Testis (tissue), 2 donors: ENCODE measurements at regions not wholly inside any gene's neighbourhood (a gene's known extent, or its start where the extent isn't known, plus 50 kb on each side); places are given as distances from the start of the nearest gene placed in this dataset.

Experiments
- DNase-seq: peaks from one replicate; pipeline ENCODE4 v3.0.0-alpha.2; 2019
- H3K27ac ChIP-seq, 2 donors: fragments of 200-600 bp; sonication (generic); one replicate each; pipeline ENCODE4 v1.5.1; 2019
- H3K27me3 ChIP-seq: fragments of 200-600 bp; sonication (generic); one replicate; pipeline ENCODE4 v1.5.1; 2019
- H3K36me3 ChIP-seq: fragments of 200-600 bp; sonication (generic); one replicate; pipeline ENCODE4 v1.5.1; 2017; ENCODE audit warnings: low read depth; ENCODE audit errors: missing control alignments
- H3K4me1 ChIP-seq: fragments of 200-600 bp; sonication (generic); one replicate; pipeline ENCODE4 v1.5.1; 2019
- H3K4me3 ChIP-seq, 2 donors: fragments of 200-600 bp; sonication (generic); one replicate each; pipeline ENCODE4 v1.5.1; 2017 to 2019
- H3K9me3 ChIP-seq: fragments of 200-600 bp; sonication (generic); one replicate; pipeline ENCODE4 v1.5.1; 2017
- CTCF ChIP-seq, 3 experiments: fragments of 450-650 bp in 2 of 3; fragments of 200-600 bp in 1 of 3; sonication (generic) in 1 of 3; IDR thresholded peaks; one replicate each; pipeline ENCODE4 v1.5.1; 2016 to 2019; ENCODE audit warnings: antibody characterized with exemption in 3 of 3, mild to moderate bottlenecking in 2 of 3, moderate library complexity in 1 of 3
- POLR2A ChIP-seq: fragments of 450-650 bp; IDR thresholded peaks from one replicate; pipeline ENCODE4 v1.6.1; 2017; ENCODE audit warnings: antibody characterized with exemption, mild to moderate bottlenecking, moderate library complexity
- WGBS, 2 donors: methylation state at CpG; one replicate each; pipeline ENCODE4 v1.1.5; 2018; 5-methylcytosine and 5-hydroxymethylcytosine counted together
- intact Hi-C: fragments of 100-400 bp; cut with DNase I; formaldehyde crosslinking; loops from one replicate; pipeline ENCODE4 v1.15.1; 2023; ENCODE audit warnings: low total_unique reads

- H3K9me3 ChIP-seq = no peaks in the 10 kb centered on the region
- 74 to 88% methylated on average over 3 of the region's 3 CpGs for WGBS, 2 donors
These were observed 153.1 kb upstream of the COL8A1 start for GRCh38 chr3:99485286-99485685.

DNA sequence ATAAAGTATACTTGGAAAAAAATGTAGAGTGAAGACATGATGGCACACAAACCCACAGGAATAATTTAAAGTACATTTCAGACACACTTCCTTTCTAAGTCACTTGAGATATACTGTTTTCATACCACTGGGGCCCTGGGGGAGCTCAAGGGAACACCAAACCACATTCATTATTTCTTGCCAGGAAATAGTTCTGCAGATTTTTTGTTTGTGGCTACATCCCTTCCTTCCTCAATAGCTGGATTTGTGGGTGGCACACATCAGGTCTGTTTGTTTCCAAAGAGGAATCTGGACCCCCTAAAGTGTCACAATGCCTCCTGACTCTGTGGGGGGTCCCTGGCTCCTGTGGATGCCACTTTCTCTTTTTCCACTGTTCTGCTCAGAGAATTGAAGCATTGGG lies 153.5 kb upstream of the COL8A1 start:
- DNase-seq = no peak
- H3K36me3 ChIP-seq = no peaks in the 10 kb centered on the region
- H3K27me3 ChIP-seq = no peaks in the 10 kb centered on the region
- no peak overlapping the region for H3K27ac ChIP-seq
- no peaks in the 10 kb centered on the region for H3K9me3 ChIP-seq
- no peaks in the 10 kb centered on the region for H3K4me1 ChIP-seq
- no peak overlapping the region for H3K4me3 ChIP-seq
- intact Hi-C loops = no loop called here
- TF ChIP-seq POLR2A = no peak
- TF ChIP-seq CTCF (IDR thresholded peaks at IDR 0.05) = no peak

More at GRCh38 chr3:99485286-99485685, 153.1 kb upstream of the COL8A1 start:
- TF ChIP-seq CTCF (IDR thresholded peaks at IDR 0.05) = no peak
- no peak for TF ChIP-seq POLR2A
- H3K27me3 ChIP-seq = no peaks in the 10 kb centered on the region
- no peaks in the 10 kb centered on the region for H3K4me1 ChIP-seq
- H3K36me3 ChIP-seq = no peaks in the 10 kb centered on the region
- intact Hi-C loops = no loop called here
- no peak for DNase-seq
- H3K27ac ChIP-seq = no peak overlapping the region
- no peak overlapping the region for H3K4me3 ChIP-seq

DNA sequence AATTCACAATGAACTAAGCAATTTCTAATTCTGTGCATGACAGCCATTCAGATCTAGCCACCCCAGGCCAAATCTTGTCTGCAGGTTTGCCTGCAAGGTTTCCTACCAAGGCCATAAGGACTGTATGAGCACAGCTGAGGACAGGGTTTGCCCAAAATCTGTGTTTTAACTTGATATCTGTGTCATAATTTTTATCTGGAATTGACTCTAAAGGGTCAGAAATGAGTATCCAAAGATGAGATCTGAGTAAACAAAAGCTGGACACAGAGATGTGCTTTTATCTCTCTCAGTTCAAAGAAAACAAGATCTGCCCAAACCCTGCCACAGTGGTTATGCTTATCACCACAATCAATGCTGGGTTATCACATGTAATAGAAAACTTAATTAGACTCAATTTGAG lies 154.6 kb upstream of the COL8A1 start:
- Histone ChIP-seq H3K27me3 (no peaks in the 10 kb centered on the region), H3K36me3 (no peaks in the 10 kb centered on the region), H3K4me3 (no peak overlapping the region), H3K9me3 (no peaks in the 10 kb centered on the region), H3K4me1 (no peaks in the 10 kb centered on the region), H3K27ac (no peak overlapping the region)
- intact Hi-C loops = no loop called here
- no peak for DNase-seq
- TF ChIP-seq CTCF (IDR thresholded peaks at IDR 0.05) = no peak
- TF ChIP-seq POLR2A = no peak

GRCh38 chr3:99482191-99482590 lies 156.2 kb upstream of the COL8A1 start:
- 79 to 89% methylated on average over 1 of the region's 1 CpG for WGBS, 2 donors
- DNase-seq = no peak
- intact Hi-C loops = no loop called here

More at GRCh38 chr3:99482191-99482590, 156.2 kb upstream of the COL8A1 start:
- H3K27ac ChIP-seq = no peak overlapping the region
- no peaks in the 10 kb centered on the region for H3K9me3 ChIP-seq
- TF ChIP-seq POLR2A = no peak
- TF ChIP-seq CTCF (IDR thresholded peaks at IDR 0.05) = no peak
- no peaks in the 10 kb centered on the region for H3K4me1 ChIP-seq
- H3K27me3 ChIP-seq = no peaks in the 10 kb centered on the region
- H3K36me3 ChIP-seq = no peaks in the 10 kb centered on the region
- no peak overlapping the region for H3K4me3 ChIP-seq
